ENCODE measurements at regions not wholly inside any gene's neighbourhood (a gene's known extent, or its start where the extent isn't known, plus 50 kb on each side); places are given as distances from the start of the nearest gene placed in this dataset.

- no peak for DNase-seq (ENCODE audit: low spot score)
- no TSS peak for BruUV-seq (replicated peaks)
- TF ChIP-seq EZH2phosphoT487 (IDR thresholded peaks at IDR 0.05; ENCODE audit: borderline replicate concordance, low read depth, low read length) = no peak
- TF ChIP-seq CTCF (conservative IDR thresholded peaks at IDR 0.05; ENCODE audit: low read length) = no peak
- Histone ChIP-seq H3K79me2 (ENCODE audit: insufficient read depth, low read depth, low read length) (no peaks in the 10 kb centered on the region), H3K9me2 (ENCODE audit: insufficient read depth, low read length) (no peaks in the 10 kb centered on the region), H2AFZ (ENCODE audit: low read length) (no peak overlapping the region), H3K4me1 (ENCODE audit: insufficient read depth, low read length, poor library complexity, severe bottlenecking) (no peaks in the 10 kb centered on the region), H3K27ac (ENCODE audit: low read depth, low read length, poor library complexity, severe bottlenecking) (no peak overlapping the region), H3K36me3 (ENCODE audit: insufficient read depth, low read length) (no peaks in the 10 kb centered on the region), H3K4me3 (ENCODE audit: low read depth, low read length, poor library complexity, severe bottlenecking) (no peak overlapping the region), H3K9me3 (ENCODE audit: low read length) (peaks cover 8% of the 10 kb centered on the region; the same call in 1 of the 2 replicates), H4K20me1 (ENCODE audit: insufficient read depth, low read length) (no peaks in the 10 kb centered on the region), H3K4me2 (ENCODE audit: low read length) (no peak overlapping the region)
- intact Hi-C loops (cut with micrococcal nuclease; ENCODE audit: unreplicated experiment) = no loop called here
- ChIA-PET POLR2A (interaction anchor here (0.6 to 1.1 kb wide), 4 partner anchors 9 to 617 kb away, joined by 3 read pairs; no protein-coding TSS in a partner anchor), CTCF (ENCODE audit: unreplicated experiment) (no interaction called here)
Observed at GRCh38 chr7:46786221-46786954, 795.5 kb downstream of the TNS3 start.

- peaks cover 8% of the 10 kb centered on the region; the same call in 1 of the 2 replicates for H3K9me3 ChIP-seq (ENCODE audit: low read length)
- H3K9me2 ChIP-seq (ENCODE audit: insufficient read depth, low read length) = no peaks in the 10 kb centered on the region
- CTCF ChIA-PET (ENCODE audit: unreplicated experiment) = no interaction called here
- H3K4me3 ChIP-seq (ENCODE audit: low read depth, low read length, poor library complexity, severe bottlenecking) = no peak overlapping the region
- BruUV-seq (replicated peaks) = no TSS peak
- H3K36me3 ChIP-seq (ENCODE audit: insufficient read depth, low read length) = no peaks in the 10 kb centered on the region
- no peak overlapping the region for H3K4me2 ChIP-seq (ENCODE audit: low read length)
- H2AFZ ChIP-seq (ENCODE audit: low read length) = no peak overlapping the region
- no peak overlapping the region for H3K27ac ChIP-seq (ENCODE audit: low read depth, low read length, poor library complexity, severe bottlenecking)
- H3K4me1 ChIP-seq (ENCODE audit: insufficient read depth, low read length, poor library complexity, severe bottlenecking) = no peaks in the 10 kb centered on the region
- no peak for TF ChIP-seq EZH2phosphoT487 (IDR thresholded peaks at IDR 0.05; ENCODE audit: borderline replicate concordance, low read depth, low read length)
- H3K79me2 ChIP-seq (ENCODE audit: insufficient read depth, low read depth, low read length) = no peaks in the 10 kb centered on the region
- no peaks in the 10 kb centered on the region for H4K20me1 ChIP-seq (ENCODE audit: insufficient read depth, low read length)
- no peak for DNase-seq (ENCODE audit: low spot score)
- POLR2A ChIA-PET = no interaction called here
- intact Hi-C loops (cut with micrococcal nuclease; ENCODE audit: unreplicated experiment) = no loop called here
Observed at GRCh38 chr7:46784732-46785131, 797.2 kb downstream of the TNS3 start.

- TF ChIP-seq EZH2phosphoT487 (IDR thresholded peaks at IDR 0.05; ENCODE audit: borderline replicate concordance, low read depth, low read length) (no peak), CTCF (conservative IDR thresholded peaks at IDR 0.05; ENCODE audit: low read length) (no peak)
- no peaks in the 10 kb centered on the region for H4K20me1 ChIP-seq (ENCODE audit: insufficient read depth, low read length)
- ChIA-PET CTCF (ENCODE audit: unreplicated experiment) (no interaction called here), POLR2A (no interaction called here)
- H3K4me1 ChIP-seq (ENCODE audit: insufficient read depth, low read length, poor library complexity, severe bottlenecking) = no peaks in the 10 kb centered on the region
- H3K79me2 ChIP-seq (ENCODE audit: insufficient read depth, low read depth, low read length) = no peaks in the 10 kb centered on the region
- H3K36me3 ChIP-seq (ENCODE audit: insufficient read depth, low read length) = no peaks in the 10 kb centered on the region
- BruUV-seq (replicated peaks) = no TSS peak
- intact Hi-C loops (cut with micrococcal nuclease; ENCODE audit: unreplicated experiment) = no loop called here
- H2AFZ ChIP-seq (ENCODE audit: low read length) = no peak overlapping the region
- no peak overlapping the region for H3K4me2 ChIP-seq (ENCODE audit: low read length)
- no peak overlapping the region for H3K4me3 ChIP-seq (ENCODE audit: low read depth, low read length, poor library complexity, severe bottlenecking)
- no peaks in the 10 kb centered on the region for H3K9me2 ChIP-seq (ENCODE audit: insufficient read depth, low read length)
- H3K27ac ChIP-seq (ENCODE audit: low read depth, low read length, poor library complexity, severe bottlenecking) = no peak overlapping the region
- DNase-seq (ENCODE audit: low spot score) = no peak
- H3K9me3 ChIP-seq (ENCODE audit: low read length) = peaks cover 8% of the 10 kb centered on the region; the same call in 1 of the 2 replicates
Observed at GRCh38 chr7:46781901-46782439, 799.9 kb downstream of the TNS3 start.
